Fibroblast of lung (primary cell): ENCODE measurements at regions not wholly inside any gene's neighbourhood (a gene's known extent, or its start where the extent isn't known, plus 50 kb on each side); places are given as distances from the start of the nearest gene placed in this dataset.

ENCODE experiments used
- DNase-seq, 2 donors: peaks; one replicate each; pipeline versions ENCODE4 v3.0.0 to v3.0.0-alpha.2; 2010; ENCODE audit warnings: low read depth in 2 of 2
- H2AFZ ChIP-seq: 2 replicates; pipeline ENCODE4 v1.5.1; 2012; ENCODE audit warnings: low read length, control low read depth, inconsistent platforms
- H3K27ac ChIP-seq: 2 replicates; pipeline ENCODE4 v1.5.1; 2011; ENCODE audit warnings: low read length, control low read depth; ENCODE audit not compliant: insufficient read depth
- H3K27me3 ChIP-seq: 2 replicates; pipeline ENCODE4 v1.5.1; 2011; ENCODE audit warnings: mild to moderate bottlenecking, low read length; ENCODE audit not compliant: control insufficient read depth, insufficient read depth
- H3K36me3 ChIP-seq: 2 replicates; pipeline ENCODE4 v1.5.1; 2011; ENCODE audit warnings: low read length; ENCODE audit not compliant: control insufficient read depth, insufficient read depth
- H3K4me1 ChIP-seq: 2 replicates; pipeline ENCODE4 v1.5.1; 2011; ENCODE audit warnings: low read length; ENCODE audit not compliant: control insufficient read depth, insufficient read depth; ENCODE audit errors: extremely low read depth
- H3K4me2 ChIP-seq: 2 replicates; pipeline ENCODE4 v1.5.1; 2011; ENCODE audit warnings: low read length, control low read depth; ENCODE audit not compliant: insufficient read depth; ENCODE audit errors: extremely low read depth
- H3K4me3 ChIP-seq, 4 experiments: fragments of 200-600 bp in 1 of 4; sonication (generic) in 1 of 4; replicated peaks in 1 of 4; 2 replicates each; pipeline ENCODE4 v1.5.1; 2011 to 2016; ENCODE audit warnings: low read length in 4 of 4, low read depth in 3 of 4, mild to moderate bottlenecking in 3 of 4, control low read depth in 2 of 4, inconsistent platforms in 1 of 4, mixed read lengths in 1 of 4; ENCODE audit not compliant: insufficient read depth in 1 of 4; ENCODE audit errors: control extremely low read depth in 1 of 4
- H3K79me2 ChIP-seq: 2 replicates; pipeline ENCODE4 v1.5.1; 2012; ENCODE audit warnings: mild to moderate bottlenecking, low read length, inconsistent platforms; ENCODE audit not compliant: control insufficient read depth, insufficient read depth
- H3K9ac ChIP-seq: 2 replicates; pipeline ENCODE4 v1.5.1; 2011; ENCODE audit warnings: mild to moderate bottlenecking, low read length, control low read depth; ENCODE audit not compliant: insufficient read depth
- H3K9me3 ChIP-seq: 2 replicates; pipeline ENCODE4 v1.5.1; 2012; ENCODE audit warnings: low read depth, low read length; ENCODE audit not compliant: control insufficient read depth, insufficient read depth
- H4K20me1 ChIP-seq: 2 replicates; pipeline ENCODE4 v1.5.1; 2011; ENCODE audit warnings: low read length; ENCODE audit not compliant: control insufficient read depth, insufficient read depth; ENCODE audit errors: extremely low read depth
- EZH2 ChIP-seq: IDR thresholded peaks from 2 replicates; pipeline ENCODE4 v1.5.1; 2012; ENCODE audit warnings: low read length, control low read depth, mild to moderate bottlenecking; ENCODE audit errors: missing control alignments
- TF ChIP-seq, protein P1 (sequence below), 2 donors: IDR thresholded peaks in 1 of 2; conservative IDR thresholded peaks in 1 of 2; 1 replicate in 1 of 2; 2 replicates in 1 of 2; pipeline ENCODE4 v1.5.1; 2011 to 2012; ENCODE audit warnings: low read length in 2 of 2, control low read depth in 1 of 2, inconsistent platforms in 1 of 2, low read depth in 1 of 2, mild to moderate bottlenecking in 1 of 2

DNA sequence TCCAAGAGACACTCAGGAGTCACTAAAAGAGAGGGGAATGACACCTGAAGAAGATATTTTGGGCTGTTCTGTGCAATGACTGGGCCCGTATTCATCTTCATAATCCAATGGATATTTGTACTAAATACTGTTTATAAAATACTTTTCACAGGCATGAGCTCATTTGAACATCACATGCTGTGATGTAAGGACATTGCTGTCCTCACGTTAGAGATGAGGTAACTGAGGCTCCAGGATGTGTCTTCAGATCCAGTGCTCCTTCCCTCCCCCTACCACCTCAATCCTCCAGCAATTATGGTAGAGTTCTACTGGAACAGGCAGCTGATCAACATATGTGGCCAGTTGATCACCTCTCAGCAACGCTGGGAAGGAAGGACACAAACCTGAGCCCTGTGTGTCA, 139.4 kb upstream of the OSMR start:
- no peak for DNase-seq
- no peaks in the 10 kb centered on the region for H3K4me1 ChIP-seq
- H3K36me3 ChIP-seq: no peaks in the 10 kb centered on the region
- no peak overlapping the region for H3K27ac ChIP-seq
- no peak overlapping the region for H3K9ac ChIP-seq
- H3K4me3 ChIP-seq: no peak overlapping the region
- no peaks in the 10 kb centered on the region for H3K79me2 ChIP-seq
- H3K4me2 ChIP-seq: no peak overlapping the region
- no peaks in the 10 kb centered on the region for H4K20me1 ChIP-seq
- no peaks in the 10 kb centered on the region for H3K27me3 ChIP-seq
- H3K9me3 ChIP-seq: no peaks in the 10 kb centered on the region
- TF ChIP-seq EZH2: no peak
- TF ChIP-seq, protein P1, sequence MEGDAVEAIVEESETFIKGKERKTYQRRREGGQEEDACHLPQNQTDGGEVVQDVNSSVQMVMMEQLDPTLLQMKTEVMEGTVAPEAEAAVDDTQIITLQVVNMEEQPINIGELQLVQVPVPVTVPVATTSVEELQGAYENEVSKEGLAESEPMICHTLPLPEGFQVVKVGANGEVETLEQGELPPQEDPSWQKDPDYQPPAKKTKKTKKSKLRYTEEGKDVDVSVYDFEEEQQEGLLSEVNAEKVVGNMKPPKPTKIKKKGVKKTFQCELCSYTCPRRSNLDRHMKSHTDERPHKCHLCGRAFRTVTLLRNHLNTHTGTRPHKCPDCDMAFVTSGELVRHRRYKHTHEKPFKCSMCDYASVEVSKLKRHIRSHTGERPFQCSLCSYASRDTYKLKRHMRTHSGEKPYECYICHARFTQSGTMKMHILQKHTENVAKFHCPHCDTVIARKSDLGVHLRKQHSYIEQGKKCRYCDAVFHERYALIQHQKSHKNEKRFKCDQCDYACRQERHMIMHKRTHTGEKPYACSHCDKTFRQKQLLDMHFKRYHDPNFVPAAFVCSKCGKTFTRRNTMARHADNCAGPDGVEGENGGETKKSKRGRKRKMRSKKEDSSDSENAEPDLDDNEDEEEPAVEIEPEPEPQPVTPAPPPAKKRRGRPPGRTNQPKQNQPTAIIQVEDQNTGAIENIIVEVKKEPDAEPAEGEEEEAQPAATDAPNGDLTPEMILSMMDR (conservative IDR thresholded peaks at IDR 0.05 in 1 of 2, IDR thresholded peaks at IDR 0.05 in 1 of 2; ENCODE audit: low read depth in 1 of 2, low read length in 2 of 2): no peak
- no peak overlapping the region for H2AFZ ChIP-seq

DNA sequence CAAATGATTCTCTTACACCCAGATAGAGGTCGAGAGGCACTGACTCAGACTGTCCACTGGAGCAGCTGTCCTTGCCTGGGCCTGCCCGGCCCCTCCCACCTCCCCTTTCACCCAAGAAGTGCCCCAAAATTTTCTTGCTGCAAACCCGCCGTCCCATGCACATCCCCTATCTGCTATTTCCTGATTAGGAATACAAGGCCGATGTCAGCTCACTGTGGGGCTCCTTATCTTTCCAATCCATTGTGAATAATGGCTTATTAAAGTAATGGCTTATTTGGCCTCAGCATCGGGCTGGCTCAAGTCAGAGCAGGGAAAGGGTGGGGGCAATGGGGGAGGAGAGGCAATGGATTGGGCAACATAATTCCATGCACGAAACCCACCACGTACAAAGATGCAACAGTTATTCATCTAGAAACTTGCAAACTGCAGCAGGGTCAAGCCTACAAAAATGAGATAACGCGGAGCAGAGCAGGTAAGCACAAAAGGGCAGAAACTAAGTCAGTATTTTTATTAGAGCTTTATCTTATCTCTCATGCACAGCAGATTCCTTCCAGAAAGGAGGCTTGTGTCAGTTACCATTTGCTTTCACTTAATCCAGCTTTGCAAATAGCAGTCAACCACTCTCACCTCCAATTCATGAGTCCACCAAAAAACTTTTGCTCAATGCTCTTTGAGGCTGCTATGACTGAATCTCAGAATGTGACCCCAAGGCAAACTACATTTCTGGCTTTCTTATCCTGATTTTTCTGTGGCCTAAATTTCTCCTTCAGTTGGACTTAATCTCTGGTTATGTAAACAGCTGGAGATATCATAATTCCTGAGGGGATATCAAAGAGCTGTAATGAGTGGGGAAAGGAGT, 138.2 kb upstream of the OSMR start:
- no peak overlapping the region for H3K27ac ChIP-seq
- no peak overlapping the region for H3K4me2 ChIP-seq
- H3K9ac ChIP-seq: no peak overlapping the region
- no peaks in the 10 kb centered on the region for H3K4me1 ChIP-seq
- H3K36me3 ChIP-seq: no peaks in the 10 kb centered on the region
- no peak overlapping the region for H3K4me3 ChIP-seq
- no peaks in the 10 kb centered on the region for H4K20me1 ChIP-seq
- DNase-seq: no peak
- no peaks in the 10 kb centered on the region for H3K9me3 ChIP-seq
- no peak for TF ChIP-seq EZH2
- TF ChIP-seq, protein P1 (conservative IDR thresholded peaks at IDR 0.05 in 1 of 2, IDR thresholded peaks at IDR 0.05 in 1 of 2; ENCODE audit: low read depth in 1 of 2, low read length in 2 of 2): no peak
- H3K79me2 ChIP-seq: no peaks in the 10 kb centered on the region
- H3K27me3 ChIP-seq: no peaks in the 10 kb centered on the region
- H2AFZ ChIP-seq: no peak overlapping the region

DNA sequence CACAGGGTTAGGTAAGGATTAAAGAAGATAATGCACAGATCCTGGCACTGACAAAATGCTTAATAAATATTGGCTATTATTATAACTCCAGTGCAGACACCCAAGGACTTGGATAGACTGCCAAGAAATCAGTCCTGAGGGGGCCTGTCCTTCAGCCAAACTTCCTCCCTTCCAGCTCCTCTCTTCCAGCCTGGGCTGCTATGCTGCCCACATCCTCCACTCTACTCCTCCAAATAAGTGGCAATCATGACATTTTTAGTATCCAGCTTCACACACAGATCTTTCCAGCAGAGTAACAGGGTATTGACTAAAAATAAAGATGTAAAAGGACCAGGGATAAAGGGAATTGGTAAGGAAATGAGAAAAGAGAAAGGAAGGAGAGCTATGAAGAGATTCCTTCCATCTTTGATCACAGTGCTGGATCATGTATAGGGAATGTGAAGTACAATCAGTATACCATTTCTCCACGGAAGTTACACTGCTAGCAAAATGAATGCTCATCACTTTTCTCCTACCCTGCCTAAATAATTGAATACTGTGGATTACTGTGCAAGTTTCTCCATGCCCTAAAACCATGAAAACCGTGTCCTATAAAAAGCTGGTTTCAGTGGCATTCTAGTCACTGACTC, 136.0 kb upstream of the OSMR start:
- H3K4me2 ChIP-seq: no peak overlapping the region

More for the DNA sequence above, 136.0 kb upstream of the OSMR start:
- Histone ChIP-seq H3K36me3 (no peaks in the 10 kb centered on the region), H4K20me1 (no peaks in the 10 kb centered on the region), H3K9me3 (no peaks in the 10 kb centered on the region), H3K4me1 (no peaks in the 10 kb centered on the region), H2AFZ (no peak overlapping the region), H3K27ac (no peak overlapping the region), H3K79me2 (no peaks in the 10 kb centered on the region), H3K9ac (no peak overlapping the region), H3K4me3 (no peak overlapping the region), H3K27me3 (no peaks in the 10 kb centered on the region)
- TF ChIP-seq, protein P1 (conservative IDR thresholded peaks at IDR 0.05 in 1 of 2, IDR thresholded peaks at IDR 0.05 in 1 of 2; ENCODE audit: low read depth in 1 of 2, low read length in 2 of 2): no peak
- TF ChIP-seq EZH2: no peak
- no peak for DNase-seq
